HT-29 (cell line): ENCODE measurements at regions not wholly inside any gene's neighbourhood (a gene's known extent, or its start where the extent isn't known, plus 50 kb on each side); places are given as distances from the start of the nearest gene placed in this dataset.
"Not testable (repeated sequence)": the region's sequence is repeated elsewhere in the genome, so short reads cannot be mapped to it uniquely, and the experiment has no call there.

Source experiments
- DNase-seq: peaks from one replicate; pipeline ENCODE4 v3.0.0-alpha.2; 2015; ENCODE audit warnings: low spot score

DNA sequence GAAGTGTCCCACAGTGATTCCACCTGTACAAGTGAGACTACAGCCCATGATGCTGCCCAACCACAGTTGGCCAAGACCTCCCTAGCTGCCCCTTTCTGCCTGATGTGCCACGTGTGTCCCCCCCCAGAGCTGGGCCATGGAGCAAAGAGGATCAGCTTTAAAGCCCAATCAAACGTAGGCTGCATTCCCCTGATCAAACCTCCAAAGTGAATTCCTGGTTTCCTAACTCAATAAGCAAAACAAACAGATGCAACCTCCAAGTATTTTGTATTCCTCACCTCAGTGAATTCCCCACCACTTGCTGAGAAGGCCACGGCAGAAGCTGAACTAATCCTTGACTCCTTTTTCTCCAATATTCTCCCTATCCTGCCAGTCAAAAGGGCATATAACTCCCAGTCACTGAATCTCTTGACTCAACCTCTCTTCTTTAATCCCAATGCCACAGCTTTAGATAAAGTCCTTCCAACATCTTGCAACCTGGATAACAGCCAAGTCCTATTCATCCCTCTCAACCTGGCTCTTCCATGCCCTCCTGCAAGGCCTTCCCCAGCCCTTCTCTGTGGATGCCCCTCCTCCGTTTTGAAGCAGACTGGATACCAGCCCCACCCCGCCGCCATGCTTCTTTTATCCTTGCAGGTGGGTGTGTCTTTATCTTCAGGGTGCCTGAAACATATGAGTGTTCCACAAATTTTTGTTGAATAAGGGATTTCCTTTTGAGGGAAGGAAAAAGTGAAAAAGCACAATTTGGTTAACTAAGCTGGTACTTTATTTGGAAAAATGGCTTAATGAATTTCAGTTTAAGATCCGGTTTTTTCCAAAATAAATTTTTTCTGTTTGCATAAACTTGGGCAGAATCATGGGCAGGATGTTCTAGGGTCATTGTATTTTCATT, 285.2 kb upstream of the MKLN1 start:
- DNase-seq, result no peak

DNA sequence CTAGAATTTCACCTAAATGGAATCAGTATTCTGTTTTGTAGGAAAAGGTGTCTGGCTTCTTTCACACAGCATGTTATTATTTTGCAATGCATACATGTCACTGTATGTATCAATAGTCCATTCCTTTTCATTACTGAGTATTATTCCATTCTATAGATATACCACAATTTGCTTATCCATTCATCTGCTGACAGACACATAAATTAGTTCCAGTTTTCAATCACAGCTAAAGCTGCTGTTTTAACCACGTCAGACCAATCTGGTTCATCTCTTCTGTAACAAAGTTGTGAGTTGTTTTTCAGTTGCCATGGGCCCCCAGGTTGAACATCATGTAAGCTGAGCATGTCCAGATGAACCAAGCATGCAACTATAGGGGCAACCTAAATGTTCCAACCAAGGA, 282.1 kb upstream of the MKLN1 start:
- no peak for DNase-seq

DNA sequence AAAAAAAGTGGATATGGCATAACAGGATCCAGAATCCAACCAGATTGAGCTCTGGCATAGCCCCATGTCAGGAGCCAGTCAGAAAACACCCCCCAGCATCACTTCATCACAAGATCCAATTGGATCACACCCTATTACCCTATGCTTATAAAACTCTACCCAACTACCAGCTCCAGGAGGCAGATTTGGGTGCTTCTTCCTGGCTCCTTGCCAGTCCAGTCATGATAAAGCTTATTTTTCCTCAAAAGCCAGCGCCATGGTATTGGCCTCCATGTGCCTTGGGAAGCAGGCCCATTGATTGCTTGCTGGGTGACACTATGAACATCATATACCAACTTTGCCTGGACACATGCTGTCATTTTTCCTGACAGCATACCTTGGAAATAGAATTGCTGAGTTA, 281.4 kb upstream of the MKLN1 start:
- no peak for DNase-seq

DNA sequence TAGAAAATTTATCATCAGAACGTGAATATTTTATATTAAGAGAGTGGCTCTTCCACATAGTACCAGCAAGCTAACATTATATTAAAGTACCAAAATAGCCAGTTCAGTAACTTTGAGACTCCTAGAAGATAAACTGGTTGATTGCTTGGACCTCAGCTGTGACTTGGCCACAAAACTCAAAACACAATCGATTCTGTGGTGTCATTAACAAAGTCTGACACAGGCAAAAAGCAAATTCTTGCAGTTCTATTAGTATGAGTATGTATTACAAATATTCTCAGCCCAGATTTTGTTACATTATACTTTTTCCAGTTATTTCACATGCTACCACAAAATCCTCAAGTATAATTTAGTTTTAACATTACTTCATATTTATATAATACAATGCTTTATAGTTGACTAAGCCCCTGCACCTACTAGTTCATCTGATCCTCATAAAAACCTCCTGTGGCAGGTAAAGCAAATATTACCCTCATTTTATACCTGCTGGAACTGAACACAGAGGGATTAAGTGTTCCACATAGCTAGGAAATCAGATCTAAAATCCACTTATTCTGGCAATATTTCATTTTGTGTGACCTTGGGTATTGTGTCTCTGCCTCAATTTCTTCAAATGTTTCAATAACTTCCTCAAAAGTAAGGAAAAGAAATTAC, 279.9 kb upstream of the MKLN1 start:
- no peak for DNase-seq

DNA sequence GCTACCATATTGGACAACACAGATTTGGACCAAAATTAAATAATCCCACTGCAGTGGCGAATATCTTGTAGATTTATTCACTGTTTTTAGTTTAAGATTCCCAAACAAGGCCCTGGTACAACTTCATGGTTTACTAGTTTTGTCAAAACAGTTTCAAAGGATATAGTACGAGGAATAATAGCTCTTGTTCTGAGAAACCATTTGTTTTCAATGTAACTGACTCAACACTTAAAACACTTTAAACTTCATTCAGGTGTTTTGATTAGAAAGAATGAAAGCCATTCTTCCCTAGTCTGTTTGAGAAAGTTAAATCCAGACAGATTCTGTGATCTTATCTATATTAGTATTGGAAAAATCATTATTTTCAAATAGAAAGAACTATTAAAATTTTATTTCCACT, 276.4 kb upstream of the MKLN1 start:
- no peak for DNase-seq

DNA sequence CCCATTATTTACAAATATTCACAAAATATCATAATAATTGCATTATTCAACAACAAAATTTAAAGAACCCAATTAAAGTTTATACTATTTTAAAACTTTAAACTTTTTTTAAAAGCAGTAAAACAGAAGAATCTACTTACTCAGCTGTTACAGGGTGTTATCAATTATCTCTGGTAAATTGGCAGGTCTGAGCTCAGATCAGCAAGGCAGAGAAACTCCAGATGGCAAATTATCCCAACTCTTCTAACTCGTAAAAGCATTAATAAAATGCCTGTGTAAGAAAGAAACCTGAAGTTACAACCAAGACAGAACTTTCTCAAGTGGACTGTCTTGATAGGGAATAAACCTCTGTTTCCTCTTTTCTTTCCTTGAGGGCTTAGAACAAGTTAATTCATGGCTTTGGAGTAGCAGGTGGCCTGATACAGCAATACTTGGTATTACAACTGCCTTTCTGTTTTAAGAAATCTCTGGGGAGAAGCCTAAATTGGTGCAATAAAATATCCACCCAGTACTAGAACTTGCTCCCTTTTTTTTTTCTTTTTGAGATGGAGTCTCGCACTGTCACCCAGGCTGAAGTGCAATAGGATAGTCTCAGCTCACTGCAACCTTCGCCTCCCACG, 275.3 kb upstream of the MKLN1 start:
- DNase-seq, result no peak

DNA sequence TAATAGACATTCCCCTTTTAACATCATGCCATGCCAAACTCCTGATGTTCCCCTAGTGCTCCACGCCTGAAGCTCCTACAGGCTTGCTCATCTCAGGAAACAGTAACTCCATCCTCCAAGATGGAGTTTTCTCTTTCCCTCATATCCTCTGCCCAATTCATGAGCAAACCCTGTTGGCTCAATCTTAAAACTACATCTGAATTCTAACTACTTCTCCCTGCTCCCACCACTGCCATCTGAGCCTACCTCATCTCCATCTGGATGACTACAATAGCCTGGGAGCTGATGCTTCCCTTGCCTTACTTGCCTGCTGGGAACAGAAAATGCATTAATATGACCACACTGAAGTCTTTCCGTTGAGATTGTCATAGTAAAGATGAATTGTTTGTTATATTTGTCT, 271.7 kb upstream of the MKLN1 start:
- DNase-seq, result no peak

DNA sequence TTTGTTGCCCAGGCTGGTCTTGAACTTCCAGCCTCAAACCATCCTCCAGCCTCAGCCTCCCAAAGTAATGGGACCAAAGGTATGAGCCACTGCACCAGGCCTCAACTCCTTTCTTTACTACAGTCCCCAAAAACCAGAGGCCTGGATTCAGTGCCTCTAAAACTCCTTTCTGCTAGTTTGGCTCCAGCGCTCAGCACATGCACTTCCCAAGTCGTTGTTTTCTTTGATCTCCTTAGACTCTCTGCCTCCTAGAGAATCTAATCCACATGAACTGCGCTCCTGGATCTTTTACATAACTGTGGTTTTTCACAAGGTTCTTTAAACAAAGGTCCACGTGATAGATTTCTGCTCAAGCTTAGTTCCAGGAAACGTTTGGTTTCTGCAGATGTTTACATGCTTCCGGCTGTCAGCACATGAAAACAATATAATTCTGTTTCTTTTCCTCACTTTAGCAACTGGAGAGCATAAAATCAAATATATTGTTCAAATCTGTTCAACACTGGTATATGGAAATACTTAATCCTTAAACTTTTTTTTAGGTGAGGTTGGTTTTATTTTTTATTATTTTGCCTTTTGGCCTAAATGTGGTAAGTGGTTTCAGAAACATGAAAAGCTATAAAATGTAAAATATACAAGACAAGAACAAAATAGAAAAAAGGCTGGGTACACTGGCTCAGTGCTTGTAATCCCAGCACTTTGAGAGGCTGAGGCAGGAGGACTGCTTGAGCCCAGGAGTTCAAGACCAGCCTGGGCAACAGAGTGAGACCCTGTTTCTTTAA, 270.5 kb upstream of the MKLN1 start:
- peak; percentile 76 for DNase-seq

DNA sequence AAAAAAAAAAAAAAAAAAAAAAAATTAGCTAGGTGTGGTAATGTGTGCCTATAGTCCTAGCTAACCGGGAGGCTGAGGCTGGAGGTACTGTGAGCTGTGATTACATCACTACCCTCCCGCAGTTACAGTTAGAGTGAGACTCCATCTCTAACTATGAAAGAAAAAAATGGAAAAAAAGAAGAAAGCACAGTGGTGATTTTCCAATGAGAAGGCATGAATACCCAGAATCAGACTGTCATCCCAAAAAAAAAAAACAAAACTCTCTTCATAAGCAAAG, 269.9 kb upstream of the MKLN1 start:
- DNase-seq, result no peak

DNA sequence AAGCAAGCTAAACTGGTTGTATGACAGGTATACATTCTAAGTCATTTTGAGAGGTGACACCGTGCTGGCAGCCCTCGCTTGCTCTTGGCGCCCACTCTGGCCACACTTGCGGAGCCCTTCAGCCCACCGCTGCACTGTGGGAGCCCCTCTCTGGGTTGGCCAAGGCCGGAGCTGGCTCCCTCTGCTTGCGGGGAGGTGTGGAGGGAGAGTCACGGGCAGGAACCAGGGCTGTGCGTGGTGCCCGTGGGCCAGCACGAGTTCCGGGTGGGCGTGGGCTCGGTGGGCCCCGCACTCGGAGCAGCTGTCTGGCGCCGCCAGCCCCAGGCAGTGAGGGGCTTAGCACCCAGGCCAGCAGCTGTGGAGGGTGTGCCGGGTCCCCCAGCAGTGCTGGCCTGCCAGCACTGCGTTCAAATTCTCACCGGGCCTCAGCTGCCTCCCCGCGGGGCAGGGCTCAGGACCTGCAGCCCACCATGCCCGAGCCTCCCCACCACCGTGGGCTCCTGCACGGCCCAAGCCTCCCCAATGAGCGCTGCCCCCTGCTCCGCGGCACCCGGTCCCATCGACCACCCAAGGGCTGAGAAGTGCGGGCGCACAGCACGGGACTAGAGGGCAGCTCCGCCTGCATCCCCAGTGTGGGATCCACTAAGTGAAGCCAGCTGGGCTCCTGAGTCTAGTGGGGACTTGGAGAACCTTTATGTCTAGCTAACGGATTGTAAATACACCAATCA, 269.0 kb upstream of the MKLN1 start:
- not testable (repeated sequence) for DNase-seq

DNA sequence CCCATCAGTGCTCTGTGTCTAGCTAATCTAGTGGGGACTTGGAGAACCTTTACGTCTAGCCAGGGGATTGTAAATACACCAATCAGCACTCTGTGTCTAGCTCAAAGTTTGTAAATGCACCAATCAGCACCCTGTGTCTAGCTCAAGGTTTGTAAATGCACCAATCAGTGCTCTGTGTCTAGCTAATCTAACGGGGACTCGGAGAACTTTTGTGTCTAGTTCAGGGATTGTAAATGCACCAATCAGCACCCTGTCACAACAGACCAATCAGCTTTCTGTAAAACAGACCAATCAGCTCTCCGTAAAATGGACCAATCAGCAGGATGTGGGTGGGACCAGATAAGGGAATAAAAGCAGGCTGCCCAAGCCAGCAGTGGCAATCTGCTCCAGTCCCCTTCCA, 268.3 kb upstream of the MKLN1 start:
- not testable (repeated sequence) for DNase-seq

DNA sequence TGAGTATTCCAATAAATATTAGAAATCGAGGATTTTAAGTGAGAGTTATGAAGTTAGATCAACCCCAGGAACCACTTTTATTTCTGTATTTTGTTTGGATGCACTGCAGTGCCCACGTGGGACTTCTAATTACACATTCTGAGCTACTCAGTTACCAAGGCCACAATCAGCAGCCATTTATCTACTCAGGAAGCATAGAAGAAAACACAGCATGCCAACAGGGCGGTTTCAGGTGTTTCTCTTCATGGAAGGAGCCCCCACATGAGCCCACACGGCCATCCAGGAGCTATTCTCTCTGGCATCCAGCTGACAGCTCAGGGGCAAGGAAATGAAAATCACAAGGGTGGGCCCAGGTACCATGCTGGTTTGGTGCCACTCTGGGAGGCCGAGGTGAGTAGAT, 266.5 kb upstream of the MKLN1 start:
- no peak for DNase-seq

DNA sequence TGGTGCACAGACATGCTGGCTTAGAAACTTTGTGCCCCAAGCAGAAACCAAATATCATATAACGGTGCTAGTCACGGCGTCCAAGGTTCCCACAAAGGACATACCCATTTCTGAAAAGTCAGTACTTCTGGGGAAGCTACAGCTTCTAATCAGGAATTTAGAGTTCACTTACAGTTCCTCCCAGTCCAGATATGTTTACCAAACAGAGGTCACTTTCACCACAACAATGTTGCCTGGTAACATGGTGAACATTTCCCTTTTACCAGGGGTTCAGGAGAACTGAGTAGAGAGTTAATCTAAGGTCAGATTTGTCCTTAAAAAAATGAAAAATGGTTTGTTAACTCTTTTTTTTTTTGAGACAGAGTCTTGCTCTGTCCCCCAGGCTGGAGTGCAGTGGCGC, 265.9 kb upstream of the MKLN1 start:
- DNase-seq, result peak; percentile 33

DNA sequence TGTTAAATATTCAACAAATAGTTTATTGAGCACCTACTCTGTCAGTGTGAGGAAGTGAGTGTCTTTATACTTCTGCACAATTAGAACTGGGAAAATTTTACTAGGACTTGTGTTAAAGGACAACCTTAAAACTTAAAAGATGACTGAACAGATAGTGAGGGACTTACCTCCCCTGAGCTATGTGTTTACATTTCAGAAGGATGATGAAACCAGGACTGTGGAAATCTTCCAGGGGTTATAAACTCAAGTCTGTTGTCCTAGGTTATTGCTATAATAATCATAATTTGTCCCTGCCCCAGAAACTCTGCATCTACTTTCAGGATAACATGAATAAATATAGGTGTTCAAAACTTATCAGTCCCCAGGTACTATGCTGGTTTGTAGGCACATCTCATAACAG, 261.0 kb upstream of the MKLN1 start:
- DNase-seq, result no peak

DNA sequence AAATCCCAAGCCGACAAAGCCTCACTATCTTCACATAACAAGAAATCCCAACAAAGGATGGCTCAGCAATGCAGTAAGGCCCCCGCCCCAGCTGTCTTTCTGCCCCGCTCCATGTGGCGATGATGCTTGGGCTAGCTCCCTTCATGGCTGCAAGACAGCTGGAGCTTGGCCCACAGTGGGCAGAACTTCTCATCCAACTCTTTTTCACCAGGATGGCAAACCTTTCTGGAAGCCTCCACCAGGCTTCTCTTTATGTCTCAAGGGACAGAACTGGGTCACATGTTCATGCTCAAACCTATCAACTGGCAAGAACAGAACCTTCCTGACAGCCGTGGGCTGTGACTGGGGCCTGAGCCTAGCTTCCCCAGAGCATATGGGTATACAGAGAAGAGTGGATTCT, 260.5 kb upstream of the MKLN1 start:
- no peak for DNase-seq

DNA sequence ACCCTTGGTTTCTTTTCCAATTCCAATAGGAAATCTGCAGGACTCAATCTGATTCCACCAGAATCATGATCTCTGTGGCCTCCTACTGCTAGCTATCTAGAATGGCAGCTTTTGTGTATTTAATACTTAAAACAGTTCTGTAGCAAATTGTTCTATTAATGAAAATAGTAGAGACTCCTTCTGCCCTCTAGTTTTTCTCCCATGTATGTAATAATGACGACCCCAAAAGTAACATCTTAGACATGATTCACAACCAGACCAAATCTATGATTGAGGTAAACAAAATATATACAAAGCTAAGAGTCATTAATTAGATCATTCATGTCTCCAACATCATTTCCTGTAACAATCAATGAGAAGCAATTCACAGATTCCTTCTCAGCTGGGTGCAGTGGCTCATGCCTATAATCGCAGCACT, 259.1 kb upstream of the MKLN1 start:
- no peak for DNase-seq

DNA sequence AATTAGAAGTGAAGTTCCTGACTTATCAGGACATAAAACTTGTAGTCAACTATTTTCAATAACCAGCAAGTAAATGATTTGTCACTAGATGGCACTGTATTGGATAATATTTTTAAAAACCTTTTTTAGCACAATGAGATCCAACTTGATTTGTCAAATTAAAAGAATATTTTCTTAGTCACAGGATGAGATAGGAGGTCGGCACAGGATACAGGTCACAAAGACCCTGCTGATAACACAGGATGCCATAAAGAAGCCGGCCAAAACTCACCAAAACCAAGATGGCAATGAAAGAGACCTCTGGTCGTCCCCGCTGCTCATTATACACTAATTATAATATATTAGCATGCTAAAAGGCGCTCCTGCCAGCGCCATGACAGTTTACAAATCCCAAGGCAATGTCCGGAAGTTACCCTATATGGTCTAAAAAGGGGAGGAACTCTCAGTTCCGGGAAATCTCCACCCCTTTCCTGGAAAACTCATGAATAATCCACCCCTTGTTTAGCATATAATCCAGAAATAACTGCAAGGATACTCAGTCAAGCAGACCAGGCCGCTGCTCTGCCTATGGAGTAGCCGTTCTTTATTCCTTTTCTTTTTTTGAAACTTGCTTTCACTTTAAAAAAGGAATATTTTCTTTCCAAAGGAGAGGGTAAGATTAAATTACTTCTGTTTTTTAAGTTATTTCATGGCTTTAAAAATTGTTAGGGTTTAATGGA, 255.7 kb upstream of the MKLN1 start:
- peak; percentile 34 for DNase-seq

DNA sequence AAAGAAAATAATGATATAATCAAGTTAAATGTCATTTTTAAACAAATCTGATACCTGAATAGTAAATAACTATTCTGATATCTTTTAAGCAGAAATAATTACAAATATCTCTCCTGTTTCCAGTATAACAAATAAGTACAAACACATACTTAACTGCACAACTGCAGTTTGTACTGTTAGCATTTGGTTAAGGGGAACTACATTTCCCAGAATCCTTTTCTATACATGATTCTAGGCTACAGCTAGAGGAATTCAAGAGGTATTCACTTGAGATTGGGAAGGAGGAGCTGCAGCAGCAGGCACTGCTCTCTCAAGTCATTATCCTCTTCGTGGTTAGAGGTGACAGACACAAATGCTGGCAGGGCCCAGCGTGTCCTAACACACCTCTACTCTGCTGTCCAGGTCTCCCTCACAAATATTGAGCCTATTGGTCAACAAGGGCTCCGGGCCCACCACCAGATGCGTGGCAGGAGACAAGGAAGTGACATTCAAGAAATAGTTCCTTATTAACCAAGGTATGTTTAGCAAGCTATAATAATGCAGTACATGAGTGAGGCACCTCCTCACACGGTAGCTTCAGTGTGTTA, 255.1 kb upstream of the MKLN1 start:
- no peak for DNase-seq

DNA sequence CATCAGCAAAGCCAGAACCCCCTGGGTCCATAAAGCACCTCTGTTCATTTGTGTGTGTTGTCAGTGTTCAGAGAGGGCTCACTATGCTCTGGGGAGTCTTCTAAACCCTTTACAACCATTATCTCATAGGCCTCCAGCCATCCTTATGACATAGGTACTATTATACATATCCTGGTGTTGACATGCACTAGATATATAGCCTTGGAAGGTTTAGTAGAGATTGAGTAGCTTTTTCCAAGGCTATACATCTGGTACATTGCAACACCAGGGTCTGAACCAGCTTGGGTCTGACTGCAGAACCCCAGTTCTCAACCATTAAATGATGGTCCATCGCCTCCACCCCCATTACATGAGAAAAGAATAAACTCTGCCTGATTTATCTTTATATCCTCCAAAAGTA, 253.6 kb upstream of the MKLN1 start:
- no peak for DNase-seq

DNA sequence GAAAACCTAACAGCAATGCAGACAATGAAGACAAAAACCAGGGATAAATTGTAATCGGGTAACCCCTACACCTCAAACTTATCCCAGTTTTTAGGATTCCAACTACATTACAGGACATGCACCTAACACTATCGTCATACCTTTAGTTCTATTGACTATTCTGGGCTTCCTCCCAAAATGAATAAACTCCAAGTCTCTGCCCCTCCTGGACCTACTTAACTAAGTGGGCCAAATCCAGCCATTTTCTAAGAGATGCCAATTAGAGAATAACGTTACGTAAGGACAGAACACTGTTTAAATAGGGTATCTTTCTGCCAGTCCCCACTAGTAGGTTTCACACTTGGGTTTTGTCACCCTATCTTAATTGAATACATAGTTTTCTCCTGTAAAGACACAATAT, 253.1 kb upstream of the MKLN1 start:
- no peak for DNase-seq

DNA sequence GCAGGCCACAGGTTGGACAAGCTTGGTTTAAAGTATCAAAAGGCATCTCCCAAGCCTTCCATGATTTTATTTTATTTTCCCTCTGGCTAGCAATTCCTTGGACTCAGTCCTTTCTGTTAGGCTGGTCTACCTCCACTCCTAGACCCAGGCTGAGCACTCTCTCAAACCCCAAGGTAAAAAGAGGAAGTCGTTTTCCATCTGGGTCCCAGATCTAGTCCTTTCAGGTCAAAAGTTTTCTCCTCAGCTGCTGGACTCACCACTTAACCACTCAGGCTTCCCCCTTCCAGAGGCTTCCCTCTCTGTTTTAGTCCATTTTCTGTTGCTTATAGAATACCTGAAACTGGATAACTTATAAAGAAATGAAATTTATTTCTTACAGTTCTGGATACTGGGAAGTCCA, 252.3 kb upstream of the MKLN1 start:
- no peak for DNase-seq
